ENCODE measurements at regions not wholly inside any gene's neighbourhood (a gene's known extent, or its start where the extent isn't known, plus 50 kb on each side); places are given as distances from the start of the nearest gene placed in this dataset.
A peak's percentile ranks its signal among the peaks of the same experiment; 100 is the strongest.

DNA sequence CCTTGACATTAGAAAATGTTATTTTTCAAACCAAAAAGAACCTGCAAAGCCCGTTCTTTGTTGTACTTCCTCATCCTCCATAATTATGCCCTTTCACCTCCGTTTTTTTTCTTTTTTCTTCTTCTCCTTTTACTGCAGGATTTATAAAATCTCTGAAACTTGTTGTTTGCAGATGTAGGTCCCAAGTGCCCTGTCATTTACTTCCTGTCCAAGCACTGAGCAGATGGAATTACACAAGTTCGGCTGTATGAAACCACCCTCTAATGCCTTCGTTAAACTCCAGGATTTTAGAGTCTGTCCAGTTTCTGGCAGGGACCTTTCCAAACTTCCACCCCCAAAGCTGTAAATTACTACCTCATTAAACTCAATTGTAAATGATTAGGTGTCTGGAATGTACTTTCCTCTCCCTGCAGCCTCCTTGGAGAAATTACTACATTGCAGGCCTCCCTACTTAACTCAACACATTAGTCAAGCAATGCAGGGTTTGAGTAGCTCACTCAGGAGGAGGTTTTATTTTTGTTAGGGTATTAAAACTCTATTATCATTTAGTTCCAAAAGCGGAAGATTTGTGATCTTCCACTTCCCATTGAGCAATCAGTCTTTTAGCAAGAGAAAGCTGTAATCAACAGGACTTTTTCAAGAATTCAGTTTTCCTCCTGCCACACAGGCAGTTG lies 125.6 kb upstream of the LPAR1 start:
- DNase-seq (no peak), ATAC-seq (peak; percentile 61 to 81 (median 68))
- Histone ChIP-seq H3K27me3 (no peaks in the 10 kb centered on the region), H3K27ac (peak overlapping the region; percentile 2 to 87 (median 44)), H3K4me3 (peak overlapping the region in 1 of 12 donors; percentile 11), H3K9me3 (peaks cover 0 to 22% (median 6%) of the 10 kb centered on the region in 12 donors), H3K36me3 (no peaks in the 10 kb centered on the region), H3K4me1 (peaks cover 0 to 26% (median 0%) of the 10 kb centered on the region in 12 donors)
- intact Hi-C loops (cut with DNase I): no loop called here
- TF ChIP-seq POLR2A (IDR thresholded peaks at IDR 0.05): no peak
- TF ChIP-seq, protein P1, sequence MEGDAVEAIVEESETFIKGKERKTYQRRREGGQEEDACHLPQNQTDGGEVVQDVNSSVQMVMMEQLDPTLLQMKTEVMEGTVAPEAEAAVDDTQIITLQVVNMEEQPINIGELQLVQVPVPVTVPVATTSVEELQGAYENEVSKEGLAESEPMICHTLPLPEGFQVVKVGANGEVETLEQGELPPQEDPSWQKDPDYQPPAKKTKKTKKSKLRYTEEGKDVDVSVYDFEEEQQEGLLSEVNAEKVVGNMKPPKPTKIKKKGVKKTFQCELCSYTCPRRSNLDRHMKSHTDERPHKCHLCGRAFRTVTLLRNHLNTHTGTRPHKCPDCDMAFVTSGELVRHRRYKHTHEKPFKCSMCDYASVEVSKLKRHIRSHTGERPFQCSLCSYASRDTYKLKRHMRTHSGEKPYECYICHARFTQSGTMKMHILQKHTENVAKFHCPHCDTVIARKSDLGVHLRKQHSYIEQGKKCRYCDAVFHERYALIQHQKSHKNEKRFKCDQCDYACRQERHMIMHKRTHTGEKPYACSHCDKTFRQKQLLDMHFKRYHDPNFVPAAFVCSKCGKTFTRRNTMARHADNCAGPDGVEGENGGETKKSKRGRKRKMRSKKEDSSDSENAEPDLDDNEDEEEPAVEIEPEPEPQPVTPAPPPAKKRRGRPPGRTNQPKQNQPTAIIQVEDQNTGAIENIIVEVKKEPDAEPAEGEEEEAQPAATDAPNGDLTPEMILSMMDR (IDR thresholded peaks at IDR 0.05): no peak
- WGBS, 4 donors: 36 to 51% (median 46%) methylated on average over 5 of the region's 5 CpGs

DNA sequence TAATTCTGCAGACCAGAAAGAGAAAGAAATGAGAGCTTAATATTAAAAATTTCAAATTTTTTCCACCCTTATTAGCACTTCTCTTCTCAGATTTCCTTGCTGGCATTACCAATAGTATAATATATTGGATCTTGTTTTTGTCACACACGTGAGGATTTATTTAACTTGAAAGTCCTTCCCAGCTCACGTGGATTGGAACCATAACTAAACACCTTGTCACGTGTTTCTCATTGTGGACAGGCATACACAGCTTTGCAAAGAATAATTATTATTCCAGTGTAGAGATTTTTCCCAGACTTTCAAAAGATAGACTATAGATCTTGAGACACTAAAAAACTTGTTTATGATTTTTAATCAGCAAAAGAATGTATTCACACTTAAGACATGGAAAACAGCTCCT lies 123.8 kb upstream of the LPAR1 start:
- 81 to 91% (median 85%) methylated on average over 3 of the region's 3 CpGs for WGBS, 4 donors
- no peak for ATAC-seq
- Histone ChIP-seq H3K36me3 (no peaks in the 10 kb centered on the region), H3K4me1 (peaks cover 0 to 26% (median 0%) of the 10 kb centered on the region in 12 donors), H3K27ac (no peak overlapping the region), H3K27me3 (no peaks in the 10 kb centered on the region), H3K4me3 (no peak overlapping the region), H3K9me3 (peaks cover 0 to 4% (median 0%) of the 10 kb centered on the region in 12 donors)
- no peak for DNase-seq
- intact Hi-C loops (cut with DNase I): no loop called here
- no peak for TF ChIP-seq POLR2A (IDR thresholded peaks at IDR 0.05)
- TF ChIP-seq, protein P1 (IDR thresholded peaks at IDR 0.05): no peak

DNA sequence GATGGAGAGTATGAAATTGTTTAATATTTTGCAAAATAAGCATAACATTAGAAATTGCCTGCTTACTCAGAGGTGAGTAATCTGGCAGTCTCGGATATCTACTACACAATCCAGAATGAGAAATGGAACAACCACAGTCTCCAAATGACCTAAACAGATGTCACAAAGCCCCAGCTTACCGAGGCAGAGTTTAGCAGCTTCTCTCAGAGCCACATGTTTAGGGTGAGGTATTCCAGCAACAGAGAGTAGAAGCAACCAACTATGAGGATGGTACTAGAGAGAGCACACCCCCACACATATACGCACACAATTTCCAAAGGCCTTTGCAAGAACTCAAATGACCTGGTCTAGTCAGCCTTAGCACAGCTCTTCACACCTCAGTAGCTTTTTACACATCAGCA lies 122.7 kb upstream of the LPAR1 start:
- Histone ChIP-seq H3K36me3 (no peaks in the 10 kb centered on the region), H3K4me1 (peaks cover 0 to 26% (median 0%) of the 10 kb centered on the region in 12 donors), H3K4me3 (no peak overlapping the region), H3K9me3 (no peaks in the 10 kb centered on the region), H3K27ac (no peak overlapping the region), H3K27me3 (no peaks in the 10 kb centered on the region)
- DNase-seq (no peak), ATAC-seq (peak; percentile 17 to 85 (median 48))
- intact Hi-C loops (cut with DNase I): no loop called here
- 60 to 72% (median 65%) methylated on average over 2 to 3 of the region's 3 CpGs for WGBS, 4 donors
- TF ChIP-seq, protein P1 (IDR thresholded peaks at IDR 0.05): no peak
- TF ChIP-seq POLR2A (IDR thresholded peaks at IDR 0.05): no peak

DNA sequence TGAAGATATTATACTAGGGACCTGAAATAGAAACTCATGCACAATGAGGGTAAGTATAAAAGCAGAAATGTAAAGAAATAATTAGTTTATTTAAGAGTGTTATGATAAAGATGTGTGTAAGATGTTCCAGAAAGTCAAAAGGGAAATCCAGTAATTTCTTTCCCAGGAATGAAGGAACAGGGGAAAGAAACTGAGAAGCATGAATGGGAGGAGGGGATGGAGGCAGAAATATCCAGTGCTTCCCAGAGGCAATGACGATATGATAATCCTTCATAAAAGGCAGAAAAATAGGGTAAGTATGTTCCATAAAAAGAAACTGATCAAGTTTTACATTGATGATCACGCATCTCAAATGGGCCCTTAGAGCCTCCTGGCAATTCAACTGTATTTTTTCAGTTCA lies 120.7 kb upstream of the LPAR1 start:
- no peaks in the 10 kb centered on the region for H3K27me3 ChIP-seq
- no peaks in the 10 kb centered on the region for H3K36me3 ChIP-seq
- ATAC-seq: no peak
- DNase-seq: no peak
- no peak for TF ChIP-seq POLR2A (IDR thresholded peaks at IDR 0.05)
- TF ChIP-seq, protein P1 (IDR thresholded peaks at IDR 0.05): no peak
- H3K4me3 ChIP-seq: no peak overlapping the region
- H3K9me3 ChIP-seq: no peaks in the 10 kb centered on the region
- peaks cover 0 to 15% (median 0%) of the 10 kb centered on the region in 12 donors for H3K4me1 ChIP-seq
- whole genome bisulfite sequencing, 4 donors: 81 to 88% (median 83%) methylated on average over 2 of the region's 2 CpGs
- intact Hi-C loops (cut with DNase I): no loop called here
- no peak overlapping the region for H3K27ac ChIP-seq
